ENCODE measurements at regions not wholly inside any gene's neighbourhood (a gene's known extent, or its start where the extent isn't known, plus 50 kb on each side); places are given as distances from the start of the nearest gene placed in this dataset.

DNA sequence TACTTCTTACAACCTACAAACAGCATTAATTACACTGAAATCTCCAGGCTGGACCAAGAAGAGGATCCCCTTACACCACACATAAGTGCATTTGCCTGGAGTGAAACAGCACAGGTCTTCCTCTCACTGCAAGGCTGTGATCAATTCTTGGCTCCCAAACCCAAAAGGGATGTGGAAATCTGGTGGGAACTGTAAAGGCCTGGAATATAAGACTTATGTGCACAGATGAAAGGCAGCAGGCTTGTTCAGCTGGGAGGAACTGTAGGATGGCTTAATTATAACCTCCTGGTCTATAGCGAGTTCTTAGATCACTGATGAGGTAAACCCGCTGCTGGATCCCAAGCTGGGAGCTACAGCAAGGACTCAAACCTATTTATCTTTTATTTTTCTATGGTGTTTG is 182.9 kb upstream of the TNC start:
- TF ChIP-seq, protein P1, sequence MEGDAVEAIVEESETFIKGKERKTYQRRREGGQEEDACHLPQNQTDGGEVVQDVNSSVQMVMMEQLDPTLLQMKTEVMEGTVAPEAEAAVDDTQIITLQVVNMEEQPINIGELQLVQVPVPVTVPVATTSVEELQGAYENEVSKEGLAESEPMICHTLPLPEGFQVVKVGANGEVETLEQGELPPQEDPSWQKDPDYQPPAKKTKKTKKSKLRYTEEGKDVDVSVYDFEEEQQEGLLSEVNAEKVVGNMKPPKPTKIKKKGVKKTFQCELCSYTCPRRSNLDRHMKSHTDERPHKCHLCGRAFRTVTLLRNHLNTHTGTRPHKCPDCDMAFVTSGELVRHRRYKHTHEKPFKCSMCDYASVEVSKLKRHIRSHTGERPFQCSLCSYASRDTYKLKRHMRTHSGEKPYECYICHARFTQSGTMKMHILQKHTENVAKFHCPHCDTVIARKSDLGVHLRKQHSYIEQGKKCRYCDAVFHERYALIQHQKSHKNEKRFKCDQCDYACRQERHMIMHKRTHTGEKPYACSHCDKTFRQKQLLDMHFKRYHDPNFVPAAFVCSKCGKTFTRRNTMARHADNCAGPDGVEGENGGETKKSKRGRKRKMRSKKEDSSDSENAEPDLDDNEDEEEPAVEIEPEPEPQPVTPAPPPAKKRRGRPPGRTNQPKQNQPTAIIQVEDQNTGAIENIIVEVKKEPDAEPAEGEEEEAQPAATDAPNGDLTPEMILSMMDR (IDR thresholded peaks at IDR 0.05; ENCODE audit: low read depth, low read length), result no peak
- DNase-seq (ENCODE audit: extremely low read depth, low read depth), result no peak

DNA sequence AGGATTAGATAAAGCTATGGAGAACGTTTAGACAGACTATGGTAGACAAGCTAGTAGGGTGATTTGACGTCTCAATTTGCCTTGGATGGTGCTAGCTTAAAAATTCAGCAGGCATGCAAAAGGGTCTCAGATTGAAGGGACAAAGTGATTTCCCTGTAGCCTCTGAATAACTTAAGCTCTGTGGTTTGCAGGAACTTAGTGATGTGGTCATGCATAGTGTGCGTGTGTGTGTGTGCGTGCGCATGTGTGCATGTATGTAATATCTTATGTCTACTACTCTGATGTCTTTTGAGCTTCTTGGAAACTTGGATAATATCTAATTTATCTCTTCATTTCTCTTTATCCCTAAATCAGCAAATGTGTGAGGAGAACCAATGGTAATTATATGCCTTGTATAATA is 183.6 kb upstream of the TNC start:
- TF ChIP-seq, protein P1 (IDR thresholded peaks at IDR 0.05; ENCODE audit: low read depth, low read length), result no peak
- DNase-seq (ENCODE audit: extremely low read depth, low read depth), result no peak

DNA sequence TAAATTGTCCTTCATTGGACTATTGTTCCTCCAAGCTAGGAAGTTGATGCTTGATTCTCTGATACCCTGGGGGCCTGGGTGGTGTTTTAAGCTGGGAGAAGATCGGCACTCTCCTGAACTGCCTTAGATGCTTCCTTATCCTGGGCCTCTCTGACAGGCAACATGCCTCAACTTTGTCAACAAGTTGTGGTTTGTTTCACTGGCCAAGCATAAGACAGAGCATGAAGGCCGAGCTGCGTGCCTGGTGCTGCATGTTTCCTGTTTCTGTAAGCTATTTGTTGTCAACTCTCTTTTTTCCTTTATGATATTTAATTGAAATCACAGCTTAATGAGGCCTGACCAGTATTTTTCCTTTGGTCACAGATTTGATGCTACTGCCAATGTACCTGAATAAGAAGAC is 187.6 kb upstream of the TNC start:
- TF ChIP-seq, protein P1 (IDR thresholded peaks at IDR 0.05; ENCODE audit: low read depth, low read length), result no peak

DNA sequence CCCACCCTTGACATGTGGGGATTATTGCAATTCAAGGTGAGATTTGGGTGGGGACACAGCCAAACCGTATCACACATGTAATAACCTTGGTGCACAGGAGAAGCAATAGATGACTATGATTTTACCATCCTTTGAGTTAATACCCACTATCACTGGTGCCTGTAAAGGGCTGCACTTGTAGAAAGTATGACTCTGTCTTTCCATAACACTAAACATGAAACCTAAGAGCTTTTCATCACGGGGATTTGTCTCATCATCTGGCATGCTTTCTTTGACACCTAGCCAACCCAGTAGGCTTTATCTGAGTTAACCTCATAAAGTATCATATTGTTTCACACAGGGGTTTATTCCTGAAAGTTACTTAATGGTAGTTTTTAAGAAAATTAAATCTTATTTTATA is 188.9 kb upstream of the TNC start:
- DNase-seq (ENCODE audit: extremely low read depth, low read depth), result no peak
- TF ChIP-seq, protein P1 (IDR thresholded peaks at IDR 0.05; ENCODE audit: low read depth, low read length), result no peak

More for the DNA sequence above, 187.6 kb upstream of the TNC start:
- no peak for DNase-seq (ENCODE audit: extremely low read depth, low read depth)

DNA sequence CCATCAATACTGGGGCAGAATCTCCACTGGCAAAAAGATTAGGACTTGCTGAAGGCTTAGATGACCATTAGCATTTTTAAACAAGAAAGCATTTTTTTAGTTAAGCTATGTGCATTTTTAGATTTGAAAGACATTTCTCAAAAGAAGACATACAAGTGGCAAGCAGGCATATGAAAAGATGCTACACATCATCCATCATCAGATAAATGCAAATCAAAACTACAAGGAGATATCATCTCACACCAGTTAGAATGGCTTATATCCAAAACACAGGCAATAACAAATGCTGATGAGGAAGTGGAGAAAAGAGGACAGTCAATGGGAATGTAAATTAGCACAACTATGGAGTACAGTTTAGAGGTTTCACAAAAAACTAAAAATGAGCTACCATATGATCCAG is 195.6 kb upstream of the TNC start:
- TF ChIP-seq, protein P1 (IDR thresholded peaks at IDR 0.05; ENCODE audit: low read depth, low read length), result no peak
- DNase-seq (ENCODE audit: extremely low read depth, low read depth), result no peak

DNA sequence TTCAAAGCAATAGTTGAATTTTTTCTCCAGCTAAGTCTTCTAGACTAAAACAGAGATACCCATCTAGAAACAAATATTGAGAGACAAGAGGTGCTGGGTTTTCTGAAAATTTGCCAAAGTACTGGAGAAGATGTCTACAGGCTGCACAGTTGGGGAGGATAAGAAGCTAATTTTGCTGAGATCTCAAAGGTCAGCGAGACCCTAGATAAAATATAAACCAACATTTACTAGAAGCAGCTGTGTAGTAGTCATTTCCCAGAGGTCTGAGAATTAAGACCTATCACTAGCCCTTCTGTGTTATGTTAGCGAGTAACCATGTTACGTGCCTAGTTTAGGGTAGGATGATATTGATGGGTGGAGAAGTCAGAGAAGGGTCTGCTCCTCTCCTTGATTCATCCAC is 208.5 kb upstream of the TNC start:
- TF ChIP-seq, protein P1 (IDR thresholded peaks at IDR 0.05; ENCODE audit: low read depth, low read length), result no peak
- DNase-seq (ENCODE audit: extremely low read depth, low read depth), result no peak

DNA sequence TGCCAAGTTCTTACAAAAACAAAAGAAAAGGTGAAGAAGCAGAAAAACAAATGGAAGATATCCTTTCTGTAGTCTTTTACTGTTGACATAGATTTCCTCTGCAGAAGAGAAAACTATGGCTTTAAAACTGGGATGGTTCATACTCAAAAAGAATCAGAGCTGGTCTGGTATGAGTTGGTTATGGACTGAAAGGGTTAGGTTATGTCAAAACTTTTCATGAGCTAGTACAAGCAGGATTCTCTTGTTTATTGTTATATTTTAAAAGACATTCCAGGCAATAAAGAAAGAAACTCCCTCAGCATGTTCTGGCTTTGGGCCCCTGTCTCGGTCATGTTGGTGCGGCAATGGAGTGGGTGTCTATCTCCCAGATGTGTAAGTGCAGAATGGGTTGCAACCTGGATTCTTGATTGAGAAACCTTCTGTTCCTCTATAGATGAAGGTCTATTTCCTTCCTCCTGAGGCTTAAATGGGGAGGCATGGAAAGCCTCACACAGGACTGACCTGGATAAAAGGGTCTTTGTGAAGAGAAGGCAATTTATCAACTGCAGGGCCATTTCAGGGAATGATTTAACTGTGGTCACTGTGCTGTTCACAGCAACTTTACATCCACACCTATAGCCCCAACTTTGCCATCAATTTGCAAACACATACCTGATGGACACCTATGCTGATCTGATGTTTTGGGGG is 209.6 kb upstream of the TNC start:
- no peak for DNase-seq (ENCODE audit: extremely low read depth, low read depth)
- TF ChIP-seq, protein P1 (IDR thresholded peaks at IDR 0.05; ENCODE audit: low read depth, low read length), result no peak

Data from AG09319 (cell line).